GM21717 (cell line): ENCODE measurements at regions not wholly inside any gene's neighbourhood (a gene's known extent, or its start where the extent isn't known, plus 50 kb on each side); places are given as distances from the start of the nearest gene placed in this dataset.

Experiments used
- ATAC-seq: cut with Tn5 transposase; IDR thresholded peaks from one replicate; pipeline ENCODE4 v1.9.1; 2021; ENCODE audit warnings: mild to moderate bottlenecking, moderate library complexity; ENCODE audit not compliant: unreplicated experiment

GRCh38 chr11:87437133-87437843 is 399.6 kb downstream of the TMEM135 start:
- ATAC-seq = no peak

GRCh38 chr11:87432022-87432421 is 394.3 kb downstream of the TMEM135 start:
- no peak for ATAC-seq

GRCh38 chr11:87431392-87431791 is 393.7 kb downstream of the TMEM135 start:
- ATAC-seq = no peak

GRCh38 chr11:87430821-87431220 is 393.1 kb downstream of the TMEM135 start:
- ATAC-seq = no peak

- ATAC-seq = no peak
Measured at GRCh38 chr11:87429996-87430395, 392.3 kb downstream of the TMEM135 start.

GRCh38 chr11:87428266-87428665 is 390.5 kb downstream of the TMEM135 start:
- no peak for ATAC-seq

- ATAC-seq = no peak
Measured at GRCh38 chr11:87425943-87426342, 388.2 kb downstream of the TMEM135 start.

GRCh38 chr11:87425391-87425790 is 387.7 kb downstream of the TMEM135 start:
- no peak for ATAC-seq

- no peak for ATAC-seq
Measured at GRCh38 chr11:87423161-87423560, 385.4 kb downstream of the TMEM135 start.

GRCh38 chr11:87422566-87422965 is 384.8 kb downstream of the TMEM135 start:
- no peak for ATAC-seq

GRCh38 chr11:87421422-87421821 is 383.7 kb downstream of the TMEM135 start:
- ATAC-seq = peak; percentile 82

GRCh38 chr11:87417951-87418350 is 380.2 kb downstream of the TMEM135 start:
- ATAC-seq = no peak

GRCh38 chr11:87405843-87406242 is 368.1 kb downstream of the TMEM135 start:
- no peak for ATAC-seq

GRCh38 chr11:87405356-87405755 is 367.6 kb downstream of the TMEM135 start:
- ATAC-seq = no peak

GRCh38 chr11:87401653-87402052 is 363.9 kb downstream of the TMEM135 start:
- no peak for ATAC-seq

- no peak for ATAC-seq
Measured at GRCh38 chr11:87399341-87399740, 361.6 kb downstream of the TMEM135 start.

- ATAC-seq = no peak
Measured at GRCh38 chr11:87398931-87399330, 361.2 kb downstream of the TMEM135 start.

- no peak for ATAC-seq
Measured at GRCh38 chr11:87397011-87397865, 359.5 kb downstream of the TMEM135 start.

GRCh38 chr11:87394924-87395323 is 357.2 kb downstream of the TMEM135 start:
- no peak for ATAC-seq

GRCh38 chr11:87392665-87393064 is 354.9 kb downstream of the TMEM135 start:
- ATAC-seq = no peak

GRCh38 chr11:87391496-87391895 is 353.8 kb downstream of the TMEM135 start:
- no peak for ATAC-seq

GRCh38 chr11:87384078-87384729 is 346.5 kb downstream of the TMEM135 start:
- ATAC-seq = no peak
